Ovary (tissue), 3 donors: ENCODE measurements at regions not wholly inside any gene's neighbourhood (a gene's known extent, or its start where the extent isn't known, plus 50 kb on each side); places are given as distances from the start of the nearest gene placed in this dataset.

ENCODE experiments used
- POLR2A ChIP-seq: fragments of 450-650 bp; IDR thresholded peaks from one replicate; pipeline ENCODE4 v1.6.1; 2017; ENCODE audit warnings: antibody characterized with exemption, mild to moderate bottlenecking, moderate library complexity
- TF ChIP-seq, protein P1 (sequence below), 3 donors: fragments of 450-650 bp in 2 of 3; fragments of 200-600 bp in 1 of 3; IDR thresholded peaks; one replicate each; pipeline versions ENCODE4 v1.5.1 to v1.8.0; 2016 to 2022; ENCODE audit warnings: antibody characterized with exemption in 3 of 3, mild to moderate bottlenecking in 1 of 3
- donor health status: DM: no; HTN: no; CAD: no.

DNA sequence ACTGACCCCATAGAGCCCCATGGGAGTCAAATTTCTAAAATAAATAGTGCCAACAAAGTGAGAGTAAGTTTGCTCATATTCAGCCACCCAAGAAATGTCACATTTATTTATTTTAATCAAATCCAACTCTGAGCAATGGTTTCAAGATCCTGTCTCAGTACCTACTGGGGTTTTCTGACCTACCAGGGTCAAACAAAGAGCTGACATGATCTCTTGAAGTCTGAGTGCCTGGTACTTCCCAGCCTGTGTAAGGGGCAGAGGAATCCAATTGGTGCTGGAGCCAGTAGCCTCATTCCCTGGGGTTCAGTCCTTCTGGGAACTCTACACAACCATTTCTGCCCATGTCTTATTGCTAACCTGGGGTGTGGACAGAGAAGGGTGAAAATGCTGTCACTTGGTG, 104.6 kb upstream of the SERP2 start:
- TF ChIP-seq, protein P1, sequence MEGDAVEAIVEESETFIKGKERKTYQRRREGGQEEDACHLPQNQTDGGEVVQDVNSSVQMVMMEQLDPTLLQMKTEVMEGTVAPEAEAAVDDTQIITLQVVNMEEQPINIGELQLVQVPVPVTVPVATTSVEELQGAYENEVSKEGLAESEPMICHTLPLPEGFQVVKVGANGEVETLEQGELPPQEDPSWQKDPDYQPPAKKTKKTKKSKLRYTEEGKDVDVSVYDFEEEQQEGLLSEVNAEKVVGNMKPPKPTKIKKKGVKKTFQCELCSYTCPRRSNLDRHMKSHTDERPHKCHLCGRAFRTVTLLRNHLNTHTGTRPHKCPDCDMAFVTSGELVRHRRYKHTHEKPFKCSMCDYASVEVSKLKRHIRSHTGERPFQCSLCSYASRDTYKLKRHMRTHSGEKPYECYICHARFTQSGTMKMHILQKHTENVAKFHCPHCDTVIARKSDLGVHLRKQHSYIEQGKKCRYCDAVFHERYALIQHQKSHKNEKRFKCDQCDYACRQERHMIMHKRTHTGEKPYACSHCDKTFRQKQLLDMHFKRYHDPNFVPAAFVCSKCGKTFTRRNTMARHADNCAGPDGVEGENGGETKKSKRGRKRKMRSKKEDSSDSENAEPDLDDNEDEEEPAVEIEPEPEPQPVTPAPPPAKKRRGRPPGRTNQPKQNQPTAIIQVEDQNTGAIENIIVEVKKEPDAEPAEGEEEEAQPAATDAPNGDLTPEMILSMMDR (IDR thresholded peaks at IDR 0.05): no peak
- no peak for TF ChIP-seq POLR2A
